ENCODE measurements at regions not wholly inside any gene's neighbourhood (a gene's known extent, or its start where the extent isn't known, plus 50 kb on each side); places are given as distances from the start of the nearest gene placed in this dataset.

DNA sequence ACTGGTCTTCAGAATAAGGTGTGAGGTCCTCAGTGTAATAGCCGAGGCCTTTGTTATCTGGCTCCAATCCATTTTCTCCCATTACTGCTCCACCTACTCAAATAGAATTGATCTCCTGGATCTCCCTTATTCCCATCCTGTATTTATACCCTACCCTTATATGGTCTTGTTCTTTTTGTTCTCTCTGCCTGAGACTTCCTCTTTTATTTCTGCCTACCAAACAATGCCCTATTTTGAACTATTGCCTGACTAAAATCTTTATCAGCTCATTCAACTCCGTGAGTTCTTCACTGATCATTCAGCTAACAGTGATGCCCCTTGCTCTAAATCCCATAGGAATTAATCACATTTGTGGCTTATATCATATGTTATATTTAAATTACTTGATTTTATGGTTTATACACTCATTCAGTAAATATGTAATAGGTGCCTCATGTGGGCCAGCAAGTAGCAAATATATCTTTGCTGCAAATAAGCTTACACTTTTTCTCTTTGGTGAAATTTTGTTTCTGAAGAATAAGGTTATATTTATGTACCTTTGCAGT lies 417.5 kb upstream of the MEF2C start:
- no peaks in the 10 kb centered on the region for H3K27me3 Mint-ChIP-seq (ENCODE audit: low read depth, unreplicated experiment)

DNA sequence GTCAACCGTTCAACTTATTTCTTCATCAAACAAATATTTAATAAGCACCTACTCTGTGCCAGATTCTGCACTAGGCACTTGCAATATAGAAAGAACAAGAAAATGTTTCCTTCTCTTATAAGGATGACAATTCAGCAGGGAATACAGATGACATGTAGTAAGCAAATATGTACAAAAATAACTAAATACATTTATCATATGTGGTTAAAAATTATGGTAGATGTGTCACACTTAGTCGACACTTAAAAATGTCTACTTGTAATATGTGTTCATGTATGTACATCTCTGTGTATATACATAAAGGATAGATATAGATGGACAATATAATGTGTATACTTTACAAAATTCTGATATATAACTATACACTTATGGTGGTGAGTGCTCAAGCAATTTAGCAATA lies 417.0 kb upstream of the MEF2C start:
- no peaks in the 10 kb centered on the region for H3K4me1 Mint-ChIP-seq (ENCODE audit: low read depth, unreplicated experiment)
- TF ChIP-seq, protein P1, sequence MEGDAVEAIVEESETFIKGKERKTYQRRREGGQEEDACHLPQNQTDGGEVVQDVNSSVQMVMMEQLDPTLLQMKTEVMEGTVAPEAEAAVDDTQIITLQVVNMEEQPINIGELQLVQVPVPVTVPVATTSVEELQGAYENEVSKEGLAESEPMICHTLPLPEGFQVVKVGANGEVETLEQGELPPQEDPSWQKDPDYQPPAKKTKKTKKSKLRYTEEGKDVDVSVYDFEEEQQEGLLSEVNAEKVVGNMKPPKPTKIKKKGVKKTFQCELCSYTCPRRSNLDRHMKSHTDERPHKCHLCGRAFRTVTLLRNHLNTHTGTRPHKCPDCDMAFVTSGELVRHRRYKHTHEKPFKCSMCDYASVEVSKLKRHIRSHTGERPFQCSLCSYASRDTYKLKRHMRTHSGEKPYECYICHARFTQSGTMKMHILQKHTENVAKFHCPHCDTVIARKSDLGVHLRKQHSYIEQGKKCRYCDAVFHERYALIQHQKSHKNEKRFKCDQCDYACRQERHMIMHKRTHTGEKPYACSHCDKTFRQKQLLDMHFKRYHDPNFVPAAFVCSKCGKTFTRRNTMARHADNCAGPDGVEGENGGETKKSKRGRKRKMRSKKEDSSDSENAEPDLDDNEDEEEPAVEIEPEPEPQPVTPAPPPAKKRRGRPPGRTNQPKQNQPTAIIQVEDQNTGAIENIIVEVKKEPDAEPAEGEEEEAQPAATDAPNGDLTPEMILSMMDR (IDR thresholded peaks at IDR 0.05; ENCODE audit: insufficient read depth, low read depth, low read length), result no peak
- TF ChIP-seq EZH2 (IDR thresholded peaks at IDR 0.05; ENCODE audit: insufficient read depth, low read length), result no peak
- Histone ChIP-seq H3K36me3 (ENCODE audit: insufficient read depth, low read length) (no peaks in the 10 kb centered on the region), H3K27ac (ENCODE audit: low read depth, low read length) (no peak overlapping the region), H3K9ac (ENCODE audit: low read length) (no peak overlapping the region), H3K4me3 (ENCODE audit: insufficient read depth, low read depth, low read length) (no peak overlapping the region), H3K9me3 (ENCODE audit: insufficient read depth, low read depth, low read length) (no peaks in the 10 kb centered on the region), H3K27me3 (ENCODE audit: insufficient read depth, low read length) (no peaks in the 10 kb centered on the region), H3K79me2 (ENCODE audit: insufficient read depth, low read length) (no peaks in the 10 kb centered on the region), H2AFZ (ENCODE audit: low read depth, low read length) (no peak overlapping the region), H3K4me1 (ENCODE audit: insufficient read depth, low read length) (no peaks in the 10 kb centered on the region), H3K4me2 (ENCODE audit: low read length) (no peak overlapping the region), H4K20me1 (ENCODE audit: insufficient read depth, low read length) (no peaks in the 10 kb centered on the region)
- no peaks in the 10 kb centered on the region for H3K9me3 Mint-ChIP-seq (ENCODE audit: unreplicated experiment)
- no peak overlapping the region for H3K4me3 Mint-ChIP-seq (ENCODE audit: unreplicated experiment)
- DNase-seq (ENCODE audit: low read depth) (no peak), FAIRE-seq (no peak)
- H3K27ac Mint-ChIP-seq (ENCODE audit: unreplicated experiment), result no peak overlapping the region
- H3K36me3 Mint-ChIP-seq (ENCODE audit: low read depth, unreplicated experiment), result no peaks in the 10 kb centered on the region
- no peaks in the 10 kb centered on the region for H3K27me3 Mint-ChIP-seq (ENCODE audit: low read depth, unreplicated experiment)

More for the DNA sequence above, 417.5 kb upstream of the MEF2C start:
- Mint-ChIP-seq H3K4me1 (ENCODE audit: low read depth, unreplicated experiment) (no peaks in the 10 kb centered on the region), H3K27ac (ENCODE audit: unreplicated experiment) (no peak overlapping the region), H3K36me3 (ENCODE audit: low read depth, unreplicated experiment) (no peaks in the 10 kb centered on the region), H3K4me3 (ENCODE audit: unreplicated experiment) (no peak overlapping the region), H3K9me3 (ENCODE audit: unreplicated experiment) (no peaks in the 10 kb centered on the region)
- Histone ChIP-seq H4K20me1 (ENCODE audit: insufficient read depth, low read length) (no peaks in the 10 kb centered on the region), H3K9me3 (ENCODE audit: insufficient read depth, low read depth, low read length) (no peaks in the 10 kb centered on the region), H3K27ac (ENCODE audit: low read depth, low read length) (no peak overlapping the region), H3K27me3 (ENCODE audit: insufficient read depth, low read length) (no peaks in the 10 kb centered on the region), H3K4me3 (ENCODE audit: insufficient read depth, low read depth, low read length) (no peak overlapping the region), H3K9ac (ENCODE audit: low read length) (no peak overlapping the region), H2AFZ (ENCODE audit: low read depth, low read length) (no peak overlapping the region), H3K36me3 (ENCODE audit: insufficient read depth, low read length) (no peaks in the 10 kb centered on the region), H3K4me2 (ENCODE audit: low read length) (no peak overlapping the region), H3K4me1 (ENCODE audit: insufficient read depth, low read length) (no peaks in the 10 kb centered on the region), H3K79me2 (ENCODE audit: insufficient read depth, low read length) (no peaks in the 10 kb centered on the region)
- DNase-seq (ENCODE audit: low read depth), result no peak
- TF ChIP-seq, protein P1 (IDR thresholded peaks at IDR 0.05; ENCODE audit: insufficient read depth, low read depth, low read length), result no peak
- no peak for TF ChIP-seq EZH2 (IDR thresholded peaks at IDR 0.05; ENCODE audit: insufficient read depth, low read length)
- FAIRE-seq, result no peak

DNA sequence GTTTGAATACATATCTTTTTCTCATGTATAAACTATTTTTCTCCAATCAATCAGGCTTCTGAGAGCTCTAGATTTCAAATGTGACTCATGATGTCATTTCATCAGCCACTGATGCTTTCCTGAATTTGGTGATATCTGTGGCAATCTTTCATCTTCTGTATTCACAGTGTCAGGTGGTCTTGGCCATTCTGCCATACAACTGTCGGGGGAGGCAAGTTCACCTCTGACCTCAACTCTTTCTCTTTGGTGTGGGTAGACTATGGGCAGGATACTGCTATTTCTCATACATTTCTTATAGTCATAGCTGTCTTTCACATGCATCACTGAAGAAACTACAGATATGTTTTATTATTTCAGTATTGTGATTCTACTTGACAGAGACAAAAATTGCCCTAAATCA lies 414.1 kb upstream of the MEF2C start:
- H3K36me3 Mint-ChIP-seq (ENCODE audit: low read depth, unreplicated experiment), result no peaks in the 10 kb centered on the region
- no peak for TF ChIP-seq EZH2 (IDR thresholded peaks at IDR 0.05; ENCODE audit: insufficient read depth, low read length)
- TF ChIP-seq, protein P1 (IDR thresholded peaks at IDR 0.05; ENCODE audit: insufficient read depth, low read depth, low read length), result no peak
- no peak for FAIRE-seq
- Histone ChIP-seq H3K4me1 (ENCODE audit: insufficient read depth, low read length) (no peaks in the 10 kb centered on the region), H3K36me3 (ENCODE audit: insufficient read depth, low read length) (no peaks in the 10 kb centered on the region), H3K4me2 (ENCODE audit: low read length) (no peak overlapping the region), H4K20me1 (ENCODE audit: insufficient read depth, low read length) (no peaks in the 10 kb centered on the region), H3K79me2 (ENCODE audit: insufficient read depth, low read length) (no peaks in the 10 kb centered on the region), H3K27ac (ENCODE audit: low read depth, low read length) (no peak overlapping the region), H3K27me3 (ENCODE audit: insufficient read depth, low read length) (no peaks in the 10 kb centered on the region), H3K9ac (ENCODE audit: low read length) (no peak overlapping the region), H3K4me3 (ENCODE audit: insufficient read depth, low read depth, low read length) (no peak overlapping the region), H2AFZ (ENCODE audit: low read depth, low read length) (no peak overlapping the region), H3K9me3 (ENCODE audit: insufficient read depth, low read depth, low read length) (no peaks in the 10 kb centered on the region)
- DNase-seq (ENCODE audit: low read depth), result no peak
- H3K4me1 Mint-ChIP-seq (ENCODE audit: low read depth, unreplicated experiment), result no peaks in the 10 kb centered on the region
- H3K27me3 Mint-ChIP-seq (ENCODE audit: low read depth, unreplicated experiment), result no peaks in the 10 kb centered on the region
- no peak overlapping the region for H3K27ac Mint-ChIP-seq (ENCODE audit: unreplicated experiment)
- H3K4me3 Mint-ChIP-seq (ENCODE audit: unreplicated experiment), result no peak overlapping the region
- H3K9me3 Mint-ChIP-seq (ENCODE audit: unreplicated experiment), result no peaks in the 10 kb centered on the region
